Inflammatory macrophage treated with lipopolysaccharide for 4 hours (primary cell): ENCODE measurements at regions not wholly inside any gene's neighbourhood (a gene's known extent, or its start where the extent isn't known, plus 50 kb on each side); places are given as distances from the start of the nearest gene placed in this dataset.
A peak's percentile ranks its signal among the peaks of the same experiment; 100 is the strongest.
"Not testable (repeated sequence)": the region's sequence is repeated elsewhere in the genome, so short reads cannot be mapped to it uniquely, and the experiment has no call there.

Experiments
- DNase-seq: peaks from one replicate; pipeline ENCODE4 v3.0.0-alpha.2; 2020

DNA sequence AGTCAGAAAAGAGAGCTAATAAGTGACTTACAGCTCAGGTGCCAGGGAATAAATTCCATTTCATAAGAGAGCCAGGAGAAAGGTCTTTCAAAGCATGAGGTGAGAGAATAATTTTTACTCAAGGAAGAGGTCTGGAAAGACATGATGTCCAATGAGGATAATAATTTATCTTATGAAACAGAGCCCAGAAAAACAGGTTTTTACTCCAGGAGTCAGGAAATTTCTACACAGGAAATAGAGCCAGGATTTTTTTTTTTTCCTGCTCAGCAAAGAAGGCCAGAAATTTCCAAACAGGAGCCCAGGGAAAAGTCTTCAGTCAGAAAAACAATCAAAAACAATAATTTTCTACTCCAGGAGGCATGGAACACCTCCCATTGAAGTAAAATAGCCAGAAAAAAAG, 1185.7 kb upstream of the TSPY4 start:
- DNase-seq, result no peak

- DNase-seq, result no peak
These were observed 1208.7 kb upstream of the TSPY4 start for GRCh38 chrY:8128578-8128977.

DNA sequence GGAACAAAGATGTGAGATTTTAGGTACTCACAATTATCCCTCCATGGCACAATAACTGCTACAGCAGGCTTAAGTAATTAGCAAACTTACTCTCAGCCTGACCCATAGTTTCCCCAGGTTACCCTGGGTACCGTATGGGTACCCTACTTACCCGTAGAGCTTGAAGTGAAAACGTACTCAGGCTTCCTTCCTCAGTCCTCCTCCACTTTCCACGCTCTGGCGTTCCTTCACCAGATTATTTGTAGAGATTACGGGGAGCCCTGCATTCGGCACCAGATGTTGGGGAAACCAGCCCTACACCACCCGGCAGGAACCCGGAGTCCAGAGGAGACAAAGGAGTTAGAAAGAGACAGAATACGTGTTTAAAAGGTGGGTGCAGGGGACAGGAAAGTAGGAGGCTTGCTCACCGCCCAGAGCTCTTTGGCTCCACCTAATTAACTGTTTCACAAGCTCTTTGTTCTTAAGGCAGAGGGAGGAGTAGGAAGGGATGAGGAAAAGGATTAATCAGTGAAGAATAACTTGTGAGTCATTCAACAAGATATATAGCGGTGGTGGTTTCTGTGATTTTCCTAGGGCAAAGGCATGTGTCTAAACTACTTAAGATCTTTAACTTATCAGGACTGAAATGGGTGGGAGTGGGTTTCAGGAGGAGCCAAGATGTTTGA, 1211.2 kb upstream of the TSPY4 start:
- DNase-seq, result no peak

DNA sequence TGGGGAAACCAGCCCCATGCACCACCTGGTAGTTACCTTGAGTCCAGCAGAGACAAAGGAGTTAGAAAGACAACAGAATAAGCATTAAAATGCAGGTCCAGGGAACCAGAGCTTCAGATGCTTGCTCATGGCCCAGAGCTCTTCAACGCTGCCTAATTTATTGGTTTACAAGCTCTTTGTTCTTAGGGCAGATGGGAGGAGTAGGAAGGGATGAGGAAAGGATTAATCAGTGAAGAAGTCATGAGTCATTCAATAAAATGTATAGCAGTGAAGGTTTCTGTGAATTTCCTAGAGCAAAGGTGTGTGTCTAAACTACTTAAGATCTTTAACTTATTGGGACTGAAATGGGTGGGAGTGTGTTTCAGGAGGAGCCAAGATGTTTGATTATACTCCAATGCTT, 1210.3 kb upstream of the AMELY start:
- no peak for DNase-seq

GRCh38 chrY:8094429-8094828, 1182.9 kb upstream of the AMELY start:
- no peak for DNase-seq

GRCh38 chrY:8092926-8093325, 1181.4 kb upstream of the AMELY start:
- no peak for DNase-seq

DNA sequence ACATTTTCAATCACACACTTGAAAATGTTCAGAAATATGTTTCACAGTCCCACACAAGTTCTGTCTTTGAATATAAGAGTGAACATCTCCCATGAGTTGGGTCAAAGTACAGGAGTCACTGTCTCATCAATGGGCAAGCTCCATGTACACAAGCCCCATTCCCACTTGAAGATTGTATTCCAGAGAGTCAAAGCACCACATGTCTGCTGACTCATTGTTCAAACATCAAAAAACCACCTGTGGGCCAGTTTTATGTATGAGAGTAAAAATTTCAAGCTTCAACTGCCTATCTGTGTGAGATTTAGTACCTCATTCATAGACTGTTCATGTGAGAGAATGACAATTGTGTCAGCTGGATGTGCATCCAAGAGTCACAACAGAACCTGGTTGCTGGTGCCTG, 1174.4 kb upstream of the AMELY start:
- no peak for DNase-seq

DNA sequence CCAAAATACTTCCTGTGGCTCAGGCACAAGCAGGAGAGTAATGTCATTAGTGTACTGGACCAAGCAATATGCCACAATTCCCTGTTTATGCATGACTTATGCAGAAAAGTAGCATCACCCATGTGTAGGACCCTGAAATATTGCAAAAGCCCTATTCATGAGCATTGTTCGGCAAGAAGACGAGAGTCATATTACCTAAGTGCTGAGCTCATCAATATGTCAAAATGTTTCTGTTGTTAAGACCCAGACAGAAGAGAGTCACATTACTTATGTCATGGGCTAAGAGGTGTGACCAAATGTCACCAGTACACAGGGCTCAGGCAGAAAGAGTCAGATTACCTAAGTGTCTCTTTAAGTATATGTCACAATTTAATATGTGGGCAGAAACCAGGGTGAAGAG, 1172.6 kb upstream of the AMELY start:
- no peak for DNase-seq

- no peak for DNase-seq
These were observed 1169.6 kb upstream of the AMELY start for GRCh38 chrY:8081151-8081550.

DNA sequence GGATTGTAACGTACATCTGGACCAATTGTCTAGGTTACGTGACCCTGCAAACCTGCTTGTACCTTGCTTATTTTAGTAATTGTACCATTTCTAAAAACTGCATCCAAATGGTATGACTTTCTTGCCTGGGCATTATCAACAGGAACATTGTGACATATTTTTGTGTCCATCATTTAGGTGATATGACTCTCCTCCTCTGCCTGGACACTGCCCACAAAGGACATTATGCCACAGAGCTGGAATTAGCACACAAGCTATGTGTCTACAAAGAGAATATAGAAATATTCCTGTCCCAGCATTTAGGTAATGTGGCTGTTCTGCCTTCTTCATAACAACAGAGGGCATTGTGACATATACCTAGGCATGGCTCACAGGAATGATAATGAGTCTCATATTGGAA, 1153.7 kb upstream of the AMELY start:
- DNase-seq, result no peak

DNA sequence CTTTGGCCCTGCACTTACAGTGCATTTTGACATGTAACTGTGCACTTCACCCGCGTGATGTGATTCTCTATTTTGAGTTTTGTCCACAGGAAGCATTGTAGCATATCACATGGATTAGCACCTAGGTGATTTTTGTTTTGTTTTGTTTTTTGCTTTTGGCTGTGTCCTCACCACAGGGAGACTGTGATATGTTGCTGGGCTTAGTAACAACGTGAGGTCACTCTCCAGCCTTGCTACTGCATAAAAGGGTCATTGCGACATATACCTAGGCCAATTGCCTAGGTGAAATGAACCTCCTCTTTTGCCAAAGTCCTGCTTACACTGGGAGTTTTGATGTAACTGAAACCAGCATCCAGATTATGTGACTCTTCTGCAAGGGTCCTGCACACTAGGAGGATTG, 1152.9 kb upstream of the AMELY start:
- no peak for DNase-seq

- DNase-seq, result no peak
These were observed 1152.4 kb upstream of the AMELY start for GRCh38 chrY:8063973-8064372.

- DNase-seq, result no peak
These were observed 1147.1 kb upstream of the AMELY start for GRCh38 chrY:8058613-8059012.

GRCh38 chrY:8051340-8051739, 1139.8 kb upstream of the AMELY start:
- DNase-seq, result no peak

GRCh38 chrY:8041238-8041637, 1129.7 kb upstream of the AMELY start:
- no peak for DNase-seq

DNA sequence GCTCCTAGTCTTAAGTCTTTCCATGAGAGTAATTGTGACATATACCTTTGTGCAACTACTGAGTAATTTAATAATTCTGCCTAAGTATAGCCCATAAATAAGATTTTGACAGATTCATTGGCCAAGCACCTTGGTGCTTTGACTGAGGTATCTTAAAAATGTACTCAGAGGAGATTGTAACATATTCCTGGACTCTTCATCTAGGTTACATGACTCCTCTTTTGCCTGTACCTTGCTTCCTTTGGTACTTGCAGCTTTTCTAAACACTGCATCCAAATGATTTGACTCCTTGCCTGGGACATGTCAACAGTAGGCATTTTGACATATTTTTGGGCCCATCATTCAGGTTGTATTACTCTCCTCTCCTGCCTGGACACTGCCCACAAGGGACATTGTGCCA, 1125.0 kb upstream of the AMELY start:
- no peak for DNase-seq

GRCh38 chrY:8035653-8036052, 1124.1 kb upstream of the AMELY start:
- DNase-seq, result no peak

- no peak for DNase-seq
These were observed 1123.1 kb upstream of the AMELY start for GRCh38 chrY:8034673-8035072.

- DNase-seq, result no peak
These were observed 1121.6 kb upstream of the AMELY start for GRCh38 chrY:8033200-8033599.

- no peak for DNase-seq
These were observed 1109.0 kb upstream of the AMELY start for GRCh38 chrY:8020540-8020939.

GRCh38 chrY:8011515-8011914, 1100.0 kb upstream of the AMELY start:
- DNase-seq, result no peak

GRCh38 chrY:8004196-8004595, 1092.6 kb upstream of the AMELY start:
- DNase-seq, result peak; percentile 31

DNA sequence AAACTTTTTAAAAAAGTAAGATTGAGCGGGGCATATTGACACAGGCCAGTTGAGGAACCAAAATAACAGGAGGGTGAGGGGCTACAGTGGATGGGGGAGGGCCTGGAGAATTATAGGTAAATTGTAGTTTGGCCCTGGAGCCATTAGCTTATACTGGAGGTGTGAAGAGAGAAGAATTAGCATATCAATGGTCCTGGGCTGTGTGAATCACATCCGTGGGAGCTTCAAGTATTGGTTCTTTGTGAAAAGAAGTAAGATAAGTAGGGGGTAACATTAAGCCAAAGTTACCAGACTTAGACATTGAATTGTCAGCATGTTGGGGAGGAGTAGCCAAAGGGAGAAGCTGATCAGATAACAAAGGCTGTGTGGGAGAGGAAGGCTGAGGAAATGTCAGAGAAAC, 1085.2 kb upstream of the AMELY start:
- DNase-seq, result no peak

DNA sequence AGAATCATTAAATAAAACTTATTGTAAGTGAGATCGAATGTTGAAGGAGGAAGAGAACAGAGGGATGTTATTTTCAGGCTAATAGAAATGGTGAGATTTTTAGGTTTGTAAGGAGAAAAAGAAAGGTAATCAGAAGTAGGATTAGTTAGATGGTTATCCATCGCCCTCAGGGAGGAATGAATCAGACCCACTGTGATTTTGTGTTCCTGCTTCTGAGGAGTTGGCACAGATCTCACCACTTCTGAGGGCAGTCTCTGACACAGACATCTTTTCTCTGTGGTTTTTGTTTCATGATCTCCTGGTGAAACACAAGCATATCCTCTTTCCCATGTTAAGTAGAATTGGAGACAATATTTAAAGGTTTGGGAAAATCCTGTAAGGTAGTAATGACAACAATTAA, 1083.2 kb upstream of the AMELY start:
- DNase-seq, result not testable (repeated sequence)

GRCh38 chrY:7979770-7980169, 1068.2 kb upstream of the AMELY start:
- no peak for DNase-seq

- no peak for DNase-seq
These were observed 1065.7 kb upstream of the AMELY start for GRCh38 chrY:7977301-7977700.
